Forelimb muscle (tissue), 1 donor: ENCODE measurements at regions not wholly inside any gene's neighbourhood (a gene's known extent, or its start where the extent isn't known, plus 50 kb on each side); places are given as distances from the start of the nearest gene placed in this dataset.
"Not testable (repeated sequence)": the region's sequence is repeated elsewhere in the genome, so short reads cannot be mapped to it uniquely, and the experiment has no call there.

Experiments
- DNase-seq: peaks from one replicate; pipeline ENCODE4 v3.0.0-alpha.2; 2013; ENCODE audit warnings: low read depth

DNA sequence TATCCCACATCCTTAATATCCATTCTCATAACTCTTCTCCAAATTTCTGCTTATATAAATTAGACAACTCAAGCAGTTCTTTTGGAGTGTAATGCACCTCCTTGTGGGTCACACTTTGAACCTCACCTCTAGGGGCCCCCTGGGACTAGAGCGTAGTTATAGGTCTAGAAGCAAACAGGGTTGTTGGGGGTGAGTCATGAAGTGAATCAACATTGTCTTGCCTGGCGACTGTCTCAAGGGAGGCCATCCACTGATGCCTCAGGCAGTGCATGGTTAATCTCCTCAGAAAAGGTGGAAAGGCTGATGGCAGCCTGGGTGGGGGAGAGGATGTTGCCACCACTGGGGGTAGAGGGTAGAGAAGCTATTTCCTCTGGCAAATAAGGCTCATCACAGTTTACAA is 129.1 kb downstream of the TNFRSF21 start:
- DNase-seq: no peak

DNA sequence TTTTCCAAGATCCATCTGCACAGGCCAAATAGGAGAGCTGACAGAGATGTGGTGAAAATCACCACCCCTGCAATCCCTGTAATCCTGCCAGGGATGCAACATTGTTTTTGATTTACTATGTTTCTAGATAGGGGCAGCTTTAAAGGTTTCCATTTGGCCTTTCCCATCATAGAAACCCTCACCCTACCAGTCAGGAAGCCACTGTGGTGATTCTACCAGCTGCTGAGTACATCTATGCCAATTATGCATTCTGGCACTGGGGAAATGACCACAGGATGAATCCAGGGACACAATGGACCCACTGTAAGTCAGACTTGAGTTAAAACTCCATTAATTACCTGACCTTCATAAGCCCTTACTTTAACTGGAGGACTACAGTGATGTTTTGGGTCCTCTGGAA is 130.4 kb downstream of the TNFRSF21 start:
- DNase-seq: no peak

DNA sequence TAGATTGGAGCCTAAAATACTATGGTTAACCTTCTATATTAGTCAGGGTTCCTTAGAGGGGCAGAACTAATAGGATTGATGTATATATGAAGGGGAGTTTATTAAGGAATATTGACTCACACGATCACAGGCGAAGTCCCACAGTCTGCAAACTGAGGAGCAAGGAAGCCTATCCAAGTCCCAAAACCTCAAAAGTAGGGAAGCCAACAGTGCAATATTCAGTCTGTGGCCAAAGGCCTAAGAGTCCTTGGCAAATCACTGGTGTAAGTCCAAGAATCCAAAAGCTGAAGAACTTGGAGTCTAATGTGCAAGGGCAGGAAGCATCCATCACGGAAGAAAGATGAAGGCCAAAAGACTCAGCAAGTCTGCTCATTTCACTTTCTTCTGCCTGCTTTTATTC is 133.5 kb upstream of the ADGRF1 start:
- no peak for DNase-seq

DNA sequence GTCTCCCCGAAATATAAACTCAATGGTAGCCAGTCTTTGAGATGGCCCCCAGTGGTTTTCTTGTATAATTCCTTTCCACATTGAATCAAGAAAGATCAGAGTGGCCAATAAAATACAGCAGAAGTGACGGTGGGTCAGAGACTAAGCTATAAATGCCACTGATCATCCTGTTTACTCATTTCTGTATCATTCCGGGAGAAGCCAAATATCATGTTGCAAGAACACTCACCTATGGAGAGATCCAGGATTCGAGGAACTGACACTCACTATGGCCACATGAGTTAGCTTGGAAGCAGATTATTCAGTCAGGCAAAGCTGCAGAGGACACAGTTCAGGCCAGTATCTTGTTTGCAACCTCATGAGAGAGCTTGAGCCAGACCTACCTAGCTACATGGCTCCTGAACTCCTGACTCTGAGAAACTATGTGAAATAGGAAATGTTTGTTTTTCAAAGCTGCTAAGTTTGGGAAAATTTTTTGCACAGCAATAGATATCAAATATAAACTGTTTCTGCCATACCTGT is 132.4 kb upstream of the ADGRF1 start:
- no peak for DNase-seq

DNA sequence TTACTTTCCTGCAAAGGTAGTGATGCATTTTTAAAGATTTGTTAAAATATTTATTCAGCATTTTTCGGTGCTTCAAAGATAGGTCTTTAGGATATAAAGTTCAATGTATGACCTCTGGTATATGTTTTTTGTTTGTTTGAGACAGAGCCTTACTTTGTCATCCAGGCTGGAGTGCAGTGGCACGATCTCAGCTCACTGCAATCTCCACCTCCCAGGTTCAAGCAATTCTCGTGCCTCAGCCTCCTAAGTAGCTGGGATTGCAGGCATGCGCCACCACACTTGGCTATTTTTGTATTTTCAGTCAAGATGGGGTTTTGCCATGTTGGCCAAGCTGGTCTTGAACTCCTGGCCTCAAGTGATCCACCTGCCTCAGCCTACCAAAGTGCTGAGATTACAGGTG is 131.9 kb upstream of the ADGRF1 start:
- not testable (repeated sequence) for DNase-seq

- DNase-seq: not testable (repeated sequence)
Observed at GRCh38 chr6:47173145-47173544, 131.0 kb upstream of the ADGRF1 start.

DNA sequence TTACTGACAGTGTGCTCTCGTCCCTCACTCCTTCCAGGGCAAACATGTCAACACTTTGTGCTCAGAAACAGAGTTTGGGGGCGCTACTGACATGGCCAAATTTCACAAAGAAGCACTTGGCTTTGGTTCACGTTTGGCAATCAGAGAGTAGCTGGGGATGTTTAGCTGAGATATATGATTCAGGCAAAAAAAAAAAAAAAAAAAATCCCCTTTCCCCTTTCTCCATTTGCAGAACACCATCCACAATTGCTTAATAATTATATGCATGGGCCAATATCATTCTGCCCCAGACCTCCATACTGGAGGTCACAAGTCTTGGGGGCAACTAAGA is 128.4 kb upstream of the ADGRF1 start:
- no peak for DNase-seq

DNA sequence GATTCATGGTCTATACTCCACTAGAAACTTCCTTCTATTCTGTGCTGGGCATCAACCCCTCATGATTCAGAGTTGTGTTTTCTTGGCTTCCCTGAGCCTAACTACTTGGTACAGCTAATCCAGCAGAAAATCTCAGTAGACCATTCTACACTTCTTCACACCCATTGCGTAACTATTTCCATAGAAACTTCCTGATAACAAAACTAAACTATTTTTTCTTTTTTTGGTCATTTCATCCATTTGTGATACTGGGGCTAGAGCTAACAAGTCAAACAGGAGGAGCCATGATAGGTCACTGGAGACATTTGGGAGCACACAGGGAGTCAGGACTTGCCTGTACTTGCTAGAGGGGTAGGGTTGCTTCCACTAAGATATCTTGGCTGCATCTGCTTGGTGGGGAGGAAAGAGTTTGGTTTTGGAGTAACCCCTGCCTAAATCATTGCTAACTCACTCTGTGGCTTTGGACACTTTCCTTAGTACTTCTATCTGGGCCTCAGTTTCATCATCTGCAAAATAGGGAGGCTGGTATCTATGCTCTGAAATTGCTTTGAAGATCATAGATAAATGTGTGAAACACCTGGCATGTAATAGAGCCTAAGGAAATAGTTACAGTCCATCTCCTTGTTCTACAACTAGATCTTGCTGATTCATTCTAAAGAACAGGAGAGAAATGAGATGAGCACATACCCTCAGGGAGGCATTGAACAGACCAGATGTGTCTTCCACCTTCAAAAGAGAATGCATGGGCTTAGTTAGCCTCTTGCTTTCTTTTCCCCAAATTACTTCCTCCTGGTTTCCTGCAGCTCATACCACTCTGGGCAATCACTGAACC is 127.9 kb upstream of the ADGRF1 start:
- DNase-seq: no peak

GRCh38 chr6:47168180-47168579 is 126.0 kb upstream of the ADGRF1 start:
- no peak for DNase-seq

- no peak for DNase-seq
Observed at GRCh38 chr6:47165918-47166317, 123.8 kb upstream of the ADGRF1 start.

DNA sequence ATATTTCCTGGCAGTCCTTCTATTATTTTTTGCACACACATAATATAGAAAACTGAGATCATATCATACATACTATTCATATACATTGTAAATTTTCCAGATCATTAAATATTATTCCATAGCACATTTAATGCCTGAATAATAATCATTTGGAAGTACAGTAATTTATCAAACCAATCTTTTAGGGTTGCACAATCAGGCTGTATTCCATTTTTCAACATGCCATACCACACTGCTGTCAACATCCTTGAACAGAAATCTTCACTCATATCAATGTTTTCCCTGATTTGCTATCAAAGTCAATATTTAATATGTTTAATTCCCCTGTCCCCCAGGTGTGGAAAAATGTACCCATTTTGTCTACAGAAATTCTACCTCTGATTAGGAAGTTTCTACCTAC is 122.7 kb upstream of the ADGRF1 start:
- no peak for DNase-seq

GRCh38 chr6:47163536-47163935 is 121.4 kb upstream of the ADGRF1 start:
- DNase-seq: no peak

DNA sequence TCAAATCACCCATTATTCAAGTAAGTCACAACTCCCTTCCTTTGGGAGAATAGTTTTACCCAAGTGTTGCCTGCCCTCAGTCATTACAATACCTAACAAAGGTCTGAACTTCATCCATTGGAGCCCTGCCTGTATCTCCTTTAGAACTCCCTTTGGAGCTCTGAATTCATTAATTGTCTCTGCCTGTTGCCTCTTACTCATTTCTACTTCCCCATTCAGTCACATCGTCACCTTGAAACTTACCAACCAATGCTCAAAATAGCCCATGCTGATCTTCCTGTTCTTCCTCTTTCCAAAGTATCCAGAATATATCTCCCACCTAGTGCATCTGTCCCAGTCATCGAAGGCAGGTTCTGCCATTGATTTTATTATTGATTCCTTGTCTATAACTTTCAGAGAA is 120.7 kb upstream of the ADGRF1 start:
- DNase-seq: no peak

DNA sequence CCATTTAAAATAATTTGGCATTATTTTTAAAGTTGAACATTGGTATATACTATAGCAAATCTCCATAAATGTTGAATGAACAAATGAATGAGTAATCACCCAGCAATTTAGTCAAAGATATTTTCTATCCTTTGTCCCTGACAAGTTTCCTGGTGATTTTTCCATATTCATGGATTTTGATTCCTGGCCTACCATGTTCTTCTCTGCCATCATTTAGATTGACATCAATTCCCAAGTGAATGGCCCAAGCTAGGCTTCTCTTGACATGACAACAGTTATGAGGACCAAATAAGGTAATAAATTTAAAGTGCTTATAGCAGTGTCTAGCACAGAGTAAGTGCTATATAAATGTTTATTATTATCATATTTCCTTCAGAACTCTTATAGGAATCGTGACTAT is 120.1 kb upstream of the ADGRF1 start:
- no peak for DNase-seq

GRCh38 chr6:47161176-47161687 is 119.1 kb upstream of the ADGRF1 start:
- DNase-seq: no peak

DNA sequence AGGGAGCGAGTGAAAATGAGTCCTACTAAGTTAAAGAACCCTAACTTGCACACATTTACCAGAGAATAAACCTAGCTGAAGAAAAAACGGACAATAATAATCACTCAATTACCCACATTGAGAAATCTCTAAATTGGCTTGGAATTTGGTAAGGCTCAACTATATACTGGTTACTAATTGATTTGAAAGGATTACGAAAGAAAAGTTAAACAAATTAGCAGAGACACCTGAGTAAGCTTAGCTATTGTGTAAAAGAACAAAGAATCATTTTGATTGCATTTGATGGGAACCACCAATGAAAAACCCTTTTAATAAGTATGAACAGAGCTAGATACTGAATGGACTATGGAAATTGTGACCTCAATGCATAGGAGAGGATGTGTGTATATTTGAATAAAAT is 118.6 kb upstream of the ADGRF1 start:
- DNase-seq: no peak

- DNase-seq: no peak
Observed at GRCh38 chr6:47159763-47160162, 117.6 kb upstream of the ADGRF1 start.

GRCh38 chr6:47157653-47158219 is 115.6 kb upstream of the ADGRF1 start:
- no peak for DNase-seq

DNA sequence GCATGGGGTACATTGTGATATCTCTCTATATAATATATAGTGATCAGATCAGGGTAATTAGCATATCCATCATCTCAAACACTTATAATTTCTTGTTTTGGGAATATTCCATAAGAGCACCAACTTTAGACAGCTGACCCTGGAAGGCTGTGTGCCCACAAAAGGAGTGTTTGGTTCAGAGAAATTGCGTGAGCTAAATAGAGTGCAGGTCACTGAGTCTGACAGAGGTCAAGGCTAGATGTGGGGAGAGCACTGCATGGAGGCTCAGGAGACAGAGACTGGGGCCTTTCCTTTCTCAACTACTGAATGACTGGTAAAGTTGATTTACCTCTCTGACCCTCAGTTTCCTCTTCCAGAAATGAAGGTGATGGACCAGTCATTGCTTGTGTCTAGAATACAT is 114.9 kb upstream of the ADGRF1 start:
- DNase-seq: no peak

DNA sequence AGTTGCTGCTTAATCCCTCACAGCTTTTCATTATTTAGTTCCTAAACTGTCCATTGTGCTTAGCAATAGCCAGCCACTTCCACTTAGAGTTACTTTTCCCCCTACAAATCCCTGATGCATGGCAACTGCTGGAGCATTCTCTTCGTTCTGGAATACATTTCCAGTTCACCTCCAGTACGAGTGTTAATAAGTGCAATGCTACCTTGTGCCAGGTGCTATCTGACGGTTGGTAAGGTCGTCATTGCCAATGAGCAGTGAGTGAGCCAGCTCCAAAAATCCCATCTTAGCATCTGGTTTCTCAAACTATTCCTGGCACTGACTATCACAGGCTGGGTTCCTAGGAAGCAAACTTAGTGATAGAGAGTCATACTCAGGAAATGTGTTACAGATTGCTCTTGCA is 114.1 kb upstream of the ADGRF1 start:
- DNase-seq: no peak

DNA sequence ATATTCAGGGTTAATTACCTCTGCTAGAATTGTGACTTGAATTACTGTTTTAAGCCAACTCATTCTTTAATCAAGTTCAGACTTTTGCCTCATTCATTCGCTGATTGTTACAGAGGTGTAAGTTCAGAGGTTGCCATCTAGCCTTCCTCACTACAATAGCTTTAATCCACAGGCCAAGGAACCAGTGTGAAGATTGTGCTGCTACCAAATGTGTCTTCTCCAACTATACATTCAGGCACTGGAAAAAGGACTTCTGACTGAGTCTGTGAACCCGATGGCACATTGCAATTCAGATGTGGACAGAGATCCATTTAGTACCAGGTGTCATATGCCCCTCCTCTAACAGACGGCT is 111.2 kb upstream of the ADGRF1 start:
- DNase-seq: no peak

GRCh38 chr6:47152666-47153403 is 110.7 kb upstream of the ADGRF1 start:
- DNase-seq: no peak
